Effector memory CD4-positive, alpha-beta T cell (primary cell): ENCODE measurements at regions not wholly inside any gene's neighbourhood (a gene's known extent, or its start where the extent isn't known, plus 50 kb on each side); places are given as distances from the start of the nearest gene placed in this dataset.

ENCODE experiments used
- DNase-seq, 3 donors: peaks; one replicate each; pipeline ENCODE4 v3.0.0-alpha.2; 2020
- H3K27ac ChIP-seq: 2 replicates; pipeline ENCODE4 v1.7.0; 2013; ENCODE audit warnings: mild to moderate bottlenecking, low read length, moderate library complexity; ENCODE audit not compliant: insufficient read depth, poor library complexity, severe bottlenecking
- H3K27me3 ChIP-seq: replicated peaks from 2 replicates; pipeline ENCODE4 v1.7.0; 2013; ENCODE audit warnings: mild to moderate bottlenecking, low read length; ENCODE audit not compliant: insufficient read depth, control insufficient read depth, poor library complexity, severe bottlenecking
- H3K36me3 ChIP-seq: 2 replicates; pipeline ENCODE4 v1.7.0; 2013; ENCODE audit warnings: mild to moderate bottlenecking, low read length, moderate library complexity; ENCODE audit not compliant: control insufficient read depth, insufficient read depth
- H3K4me1 ChIP-seq: 2 replicates; pipeline ENCODE4 v1.7.0; 2013; ENCODE audit warnings: low read length, mild to moderate bottlenecking; ENCODE audit not compliant: control insufficient read depth, insufficient read depth, poor library complexity, severe bottlenecking
- H3K4me3 ChIP-seq: 2 replicates; pipeline ENCODE4 v1.7.0; 2013; ENCODE audit warnings: low read length, low read depth, mild to moderate bottlenecking; ENCODE audit not compliant: insufficient read depth, poor library complexity, severe bottlenecking
- H3K9me3 ChIP-seq: 2 replicates; pipeline ENCODE4 v1.7.0; 2013; ENCODE audit warnings: mild to moderate bottlenecking, low read length, moderate library complexity; ENCODE audit not compliant: control insufficient read depth

GRCh38 chr2:121887513-121888188 is 132.2 kb downstream of the TSN start:
- Histone ChIP-seq H3K9me3 (no peaks in the 10 kb centered on the region), H3K27ac (no peak overlapping the region), H3K36me3 (no peaks in the 10 kb centered on the region)

GRCh38 chr2:121888189-121888557 is 132.7 kb downstream of the TSN start:
- no peak overlapping the region for H3K4me3 ChIP-seq
- H3K9me3 ChIP-seq = no peaks in the 10 kb centered on the region
- H3K27ac ChIP-seq = no peak overlapping the region
- H3K36me3 ChIP-seq = no peaks in the 10 kb centered on the region
- peaks cover 4% of the 10 kb centered on the region for H3K27me3 ChIP-seq
- no peak for DNase-seq
- no peaks in the 10 kb centered on the region for H3K4me1 ChIP-seq

More at GRCh38 chr2:121887513-121888188, 132.2 kb downstream of the TSN start:
- Histone ChIP-seq H3K4me1 (no peaks in the 10 kb centered on the region), H3K4me3 (no peak overlapping the region), H3K27me3 (peaks cover 4% of the 10 kb centered on the region)
- no peak for DNase-seq

GRCh38 chr2:121890041-121890440 is 134.6 kb downstream of the TSN start:
- Histone ChIP-seq H3K4me3 (no peak overlapping the region), H3K27me3 (peaks cover under 1% of the 10 kb centered on the region), H3K9me3 (no peaks in the 10 kb centered on the region), H3K27ac (no peak overlapping the region), H3K4me1 (no peaks in the 10 kb centered on the region), H3K36me3 (no peaks in the 10 kb centered on the region)
- DNase-seq = no peak

- Histone ChIP-seq H3K9me3 (no peaks in the 10 kb centered on the region), H3K36me3 (no peaks in the 10 kb centered on the region), H3K27ac (no peak overlapping the region), H3K27me3 (no peaks in the 10 kb centered on the region), H3K4me3 (no peak overlapping the region), H3K4me1 (no peaks in the 10 kb centered on the region)
- no peak for DNase-seq
These were observed 140.5 kb downstream of the TSN start for GRCh38 chr2:121895723-121896571.

- Histone ChIP-seq H3K4me1 (no peaks in the 10 kb centered on the region), H3K9me3 (no peaks in the 10 kb centered on the region), H3K36me3 (no peaks in the 10 kb centered on the region), H3K27ac (no peak overlapping the region), H3K4me3 (no peak overlapping the region), H3K27me3 (no peaks in the 10 kb centered on the region)
- DNase-seq = no peak
These were observed 142.0 kb downstream of the TSN start for GRCh38 chr2:121897335-121897970.

- Histone ChIP-seq H3K36me3 (no peaks in the 10 kb centered on the region), H3K27ac (no peak overlapping the region), H3K27me3 (no peaks in the 10 kb centered on the region), H3K4me1 (no peaks in the 10 kb centered on the region), H3K9me3 (no peaks in the 10 kb centered on the region), H3K4me3 (no peak overlapping the region)
- no peak for DNase-seq
These were observed 143.0 kb downstream of the TSN start for GRCh38 chr2:121898483-121898882.

- Histone ChIP-seq H3K4me3 (no peak overlapping the region), H3K4me1 (no peaks in the 10 kb centered on the region), H3K36me3 (no peaks in the 10 kb centered on the region), H3K9me3 (no peaks in the 10 kb centered on the region), H3K27ac (no peak overlapping the region), H3K27me3 (no peaks in the 10 kb centered on the region)
- no peak for DNase-seq
These were observed 144.9 kb downstream of the TSN start for GRCh38 chr2:121900391-121900790.

GRCh38 chr2:121902171-121902591 is 146.7 kb downstream of the TSN start:
- no peaks in the 10 kb centered on the region for H3K9me3 ChIP-seq
- no peak overlapping the region for H3K4me3 ChIP-seq
- no peaks in the 10 kb centered on the region for H3K27me3 ChIP-seq
- H3K27ac ChIP-seq = no peak overlapping the region
- no peaks in the 10 kb centered on the region for H3K36me3 ChIP-seq
- DNase-seq = no peak
- H3K4me1 ChIP-seq = no peaks in the 10 kb centered on the region

GRCh38 chr2:121902616-121903015 is 147.2 kb downstream of the TSN start:
- DNase-seq = no peak
- no peaks in the 10 kb centered on the region for H3K4me1 ChIP-seq
- H3K4me3 ChIP-seq = no peak overlapping the region
- H3K36me3 ChIP-seq = no peaks in the 10 kb centered on the region
- H3K27me3 ChIP-seq = no peaks in the 10 kb centered on the region
- H3K9me3 ChIP-seq = no peaks in the 10 kb centered on the region
- no peak overlapping the region for H3K27ac ChIP-seq
